H1 (cell line): ENCODE measurements at regions not wholly inside any gene's neighbourhood (a gene's known extent, or its start where the extent isn't known, plus 50 kb on each side); places are given as distances from the start of the nearest gene placed in this dataset.

ENCODE experiments used
- CTCF ChIA-PET: fragments of 300-600 bp; sonication (Branson Sonifier 250); formaldehyde crosslinking; loops from one replicate; lab custom pipeline; 2021; ENCODE audit not compliant: partially characterized antibody; lab: Charles Lee
- POLR2A ChIA-PET: fragments of 300-600 bp; sonication (Branson Sonifier 250); formaldehyde crosslinking; loops from one replicate; lab custom pipeline; 2021; ENCODE audit warnings: inconsistent platforms; ENCODE audit not compliant: partially characterized antibody; lab: Charles Lee
- DNase-seq, 2 experiments: peaks; one replicate each; pipeline versions ENCODE4 v3.0.0 to v3.0.0-alpha.2; 2010 to 2022; ENCODE audit warnings: low spot score in 2 of 2, low read depth in 1 of 2, mixed read lengths in 1 of 2
- FAIRE-seq: peaks from 2 replicates; lab custom pipeline; 2011; peaks lifted over from hg19 to GRCh38; lab: Jason Lieb, UNC
- H2AFZ ChIP-seq: 2 replicates; pipeline ENCODE4 v1.8.1; 2012; ENCODE audit warnings: low read length, inconsistent platforms
- H2AK5ac ChIP-seq: 2 replicates; pipeline ENCODE4 v1.6.1; 2013; ENCODE audit warnings: low read depth, low read length
- H2BK120ac ChIP-seq: replicated peaks from 2 replicates; pipeline ENCODE3; 2013; ENCODE audit warnings: low read depth, low read length, inconsistent platforms
- H2BK12ac ChIP-seq: 2 replicates; pipeline ENCODE4 v1.6.1; 2013; ENCODE audit warnings: low read depth, low read length
- H2BK15ac ChIP-seq: 2 replicates; pipeline ENCODE4 v1.6.1; 2013; ENCODE audit warnings: low read length
- H2BK20ac ChIP-seq: 2 replicates; pipeline ENCODE4 v1.6.1; 2013; ENCODE audit warnings: low read length
- H2BK5ac ChIP-seq: 2 replicates; pipeline ENCODE4 v1.6.1; 2013; ENCODE audit warnings: low read depth, low read length
- H3K14ac ChIP-seq: 2 replicates; pipeline ENCODE4 v1.6.1; 2013; ENCODE audit warnings: inconsistent platforms; ENCODE audit not compliant: insufficient read length
- H3K18ac ChIP-seq: 2 replicates; pipeline ENCODE4 v1.6.1; 2013; ENCODE audit warnings: low read length; ENCODE audit errors: extremely low read depth
- H3K23ac ChIP-seq: 2 replicates; pipeline ENCODE4 v1.6.1; 2013; ENCODE audit warnings: inconsistent platforms; ENCODE audit not compliant: insufficient read length
- H3K23me2 ChIP-seq: 2 replicates; pipeline ENCODE4 v1.6.1; 2013; ENCODE audit warnings: low read depth, low read length
- H3K27ac ChIP-seq: 2 replicates; pipeline ENCODE4 v1.6.1; 2011; ENCODE audit warnings: low read depth, low read length, inconsistent platforms
- H3K27me3 ChIP-seq, 4 experiments: replicated peaks in 1 of 4; 1 replicate in 1 of 4; 2 replicates in 3 of 4; pipeline versions ENCODE4 v1.6.1 to v1.8.1; 2011 to 2013; ENCODE audit warnings: low read length in 3 of 4, mild to moderate bottlenecking in 3 of 4, inconsistent platforms in 2 of 4, mixed read lengths in 2 of 4, moderate library complexity in 1 of 4; ENCODE audit not compliant: control insufficient read depth in 3 of 4, insufficient read depth in 3 of 4; ENCODE audit errors: extremely low read depth in 1 of 4
- H3K36me3 ChIP-seq, 4 experiments: 2 replicates each; pipeline versions ENCODE4 v1.6.1 to v1.8.1; 2011 to 2013; ENCODE audit warnings: mild to moderate bottlenecking in 4 of 4, low read length in 3 of 4, moderate library complexity in 2 of 4, control low read depth in 1 of 4, inconsistent platforms in 1 of 4; ENCODE audit not compliant: insufficient read depth in 4 of 4, control insufficient read depth in 2 of 4
- H3K4ac ChIP-seq: replicated peaks from 2 replicates; pipeline ENCODE3; 2013; ENCODE audit warnings: low read length, low read depth, mixed read lengths, inconsistent platforms; ENCODE audit not compliant: insufficient read length
- H3K4me1 ChIP-seq, 4 experiments: replicated peaks in 1 of 4; 1 replicate in 1 of 4; 2 replicates in 3 of 4; pipeline versions ENCODE4 v1.6.1 to v1.8.1; 2011 to 2013; ENCODE audit warnings: low read length in 3 of 4, inconsistent platforms in 2 of 4, mixed read lengths in 1 of 4; ENCODE audit not compliant: insufficient read depth in 4 of 4, control insufficient read depth in 3 of 4
- H3K4me2 ChIP-seq, 2 experiments: 2 replicates each; pipeline versions ENCODE4 v1.6.1 to v1.8.1; 2011 to 2013; ENCODE audit warnings: low read depth in 2 of 2, low read length in 2 of 2, control low read depth in 1 of 2, inconsistent platforms in 1 of 2, mild to moderate bottlenecking in 1 of 2; ENCODE audit not compliant: insufficient read depth in 1 of 2
- H3K4me3 ChIP-seq, 4 experiments: fragments of 200-600, 300-600 bp in 1 of 4; sonication (generic), shearing (Covaris generic), sonication (Bioruptor Twin) in 1 of 4; 2 replicates each; pipeline versions ENCODE4 v1.5.1 to v1.8.1; 2011 to 2016; ENCODE audit warnings: low read length in 4 of 4, low read depth in 3 of 4, control low read depth in 2 of 4, inconsistent platforms in 2 of 4, mild to moderate bottlenecking in 2 of 4, mixed read lengths in 1 of 4, moderate library complexity in 1 of 4; ENCODE audit not compliant: insufficient read depth in 2 of 4; ENCODE audit errors: extremely low read depth in 1 of 4
- H3K56ac ChIP-seq: replicated peaks from 2 replicates; pipeline ENCODE3; 2013; ENCODE audit warnings: low read depth, mild to moderate bottlenecking, mixed read lengths, low read length, inconsistent platforms; ENCODE audit not compliant: insufficient read length
- H3K79me1 ChIP-seq: 2 replicates; pipeline ENCODE4 v1.6.1; 2013; ENCODE audit warnings: low read depth, low read length, control low read depth
- H3K79me2 ChIP-seq, 2 experiments: 2 replicates each; pipeline versions ENCODE4 v1.6.1 to v1.8.1; 2012 to 2013; ENCODE audit warnings: low read length in 2 of 2, mild to moderate bottlenecking in 2 of 2, inconsistent platforms in 1 of 2; ENCODE audit not compliant: insufficient read depth in 2 of 2, control insufficient read depth in 1 of 2
- H3K9ac ChIP-seq, 4 experiments: replicated peaks in 1 of 4; 1 replicate in 1 of 4; 2 replicates in 3 of 4; pipeline versions ENCODE4 v1.6.1 to v1.8.1; 2011 to 2013; ENCODE audit warnings: low read depth in 3 of 4, low read length in 3 of 4, control low read depth in 2 of 4, mild to moderate bottlenecking in 2 of 4, moderate library complexity in 2 of 4, inconsistent platforms in 1 of 4; ENCODE audit errors: extremely low read depth in 1 of 4
- H3K9me3 ChIP-seq, 2 experiments: 2 replicates each; pipeline versions ENCODE4 v1.6.1 to v1.8.1; 2012 to 2013; ENCODE audit warnings: mild to moderate bottlenecking in 2 of 2, moderate library complexity in 2 of 2, control low read depth in 1 of 2, inconsistent platforms in 1 of 2, low read depth in 1 of 2, low read length in 1 of 2, mixed read lengths in 1 of 2; ENCODE audit not compliant: insufficient read depth in 2 of 2
- H4K20me1 ChIP-seq, 2 experiments: replicated peaks in 1 of 2; 2 replicates each; pipeline versions ENCODE3 to v1.8.1; 2011 to 2013; ENCODE audit warnings: inconsistent platforms in 2 of 2, low read length in 2 of 2, mild to moderate bottlenecking in 1 of 2; ENCODE audit not compliant: insufficient read depth in 2 of 2, control insufficient read depth in 1 of 2
- H4K5ac ChIP-seq: 2 replicates; pipeline ENCODE4 v1.6.1; 2013; ENCODE audit warnings: low read length, low read depth, mixed read lengths, inconsistent platforms; ENCODE audit not compliant: insufficient read length
- H4K8ac ChIP-seq: 2 replicates; pipeline ENCODE4 v1.8.0; 2013; ENCODE audit warnings: mild to moderate bottlenecking, moderate library complexity, low read length, inconsistent platforms; ENCODE audit not compliant: insufficient read depth; ENCODE audit errors: extremely low read depth
- H4K91ac ChIP-seq: replicated peaks from 2 replicates; pipeline ENCODE3; 2013; ENCODE audit warnings: low read length, mixed read lengths, inconsistent platforms; ENCODE audit not compliant: insufficient read length
- EZH2 ChIP-seq: fragments of 200-600 bp; sonication (generic); IDR thresholded peaks from 2 replicates; pipeline ENCODE4 v1.7.1; 2012; ENCODE audit warnings: low read depth, mild to moderate bottlenecking, moderate library complexity, low read length, inconsistent platforms; ENCODE audit not compliant: severe bottlenecking
- WGBS, 2 experiments: shearing (Covaris generic) in 1 of 2; methylation state at CpG; one replicate each; pipeline versions ENCODE4 v1.1.6 to v1.1.7; 2013 to 2015; ENCODE audit warnings: low lambda C conversion rate in 2 of 2, mixed read lengths in 2 of 2, inconsistent platforms in 1 of 2, low coverage in 1 of 2, missing lambda C conversion rate in 1 of 2; ENCODE audit not compliant: insufficient replicate concordance in 2 of 2, insufficient coverage in 1 of 2, insufficient read length in 1 of 2; ENCODE audit errors: extremely low coverage in 1 of 2, missing lambda C conversion rate in 1 of 2; 5-methylcytosine and 5-hydroxymethylcytosine counted together

- Histone ChIP-seq H3K56ac (no peak overlapping the region), H4K91ac (no peak overlapping the region), H3K23me2 (no peaks in the 10 kb centered on the region), H3K79me2 (no peaks in the 10 kb centered on the region), H3K4me2 (no peak overlapping the region), H3K23ac (no peak overlapping the region), H3K79me1 (no peaks in the 10 kb centered on the region), H4K8ac (no peak overlapping the region), H2AFZ (no peak overlapping the region), H2AK5ac (no peak overlapping the region), H3K36me3 (no peaks in the 10 kb centered on the region), H3K4me3 (no peak overlapping the region), H4K5ac (no peak overlapping the region), H2BK20ac (no peak overlapping the region), H3K4ac (no peak overlapping the region), H2BK12ac (no peak overlapping the region), H3K27me3 (no peaks in the 10 kb centered on the region), H3K9me3 (0 out of 4 replicates have a peak, but pooled peaks cover 0 to 4% of the 10 kb centered on the region in 2 experiments), H3K4me1 (no peaks in the 10 kb centered on the region), H3K9ac (no peak overlapping the region), H3K14ac (no peak overlapping the region), H3K18ac (no peak overlapping the region), H2BK5ac (no peak overlapping the region), H2BK120ac (no peak overlapping the region), H2BK15ac (no peak overlapping the region), H3K27ac (no peak overlapping the region), H4K20me1 (no peaks in the 10 kb centered on the region)
- ChIA-PET CTCF (no interaction called here), POLR2A (no interaction called here)
- WGBS, 2 experiments: 86% methylated on average over 1 of the region's 1 CpG; no CpG with 5 or more reads in 1 of the 2 experiments
- DNase-seq: no peak
- TF ChIP-seq EZH2: no peak
- FAIRE-seq: no peak
Measured at GRCh38 chr2:140041239-140041638, 1261.0 kb upstream of the NXPH2 start.
